ENCODE measurements at regions not wholly inside any gene's neighbourhood (a gene's known extent, or its start where the extent isn't known, plus 50 kb on each side); places are given as distances from the start of the nearest gene placed in this dataset.

DNA sequence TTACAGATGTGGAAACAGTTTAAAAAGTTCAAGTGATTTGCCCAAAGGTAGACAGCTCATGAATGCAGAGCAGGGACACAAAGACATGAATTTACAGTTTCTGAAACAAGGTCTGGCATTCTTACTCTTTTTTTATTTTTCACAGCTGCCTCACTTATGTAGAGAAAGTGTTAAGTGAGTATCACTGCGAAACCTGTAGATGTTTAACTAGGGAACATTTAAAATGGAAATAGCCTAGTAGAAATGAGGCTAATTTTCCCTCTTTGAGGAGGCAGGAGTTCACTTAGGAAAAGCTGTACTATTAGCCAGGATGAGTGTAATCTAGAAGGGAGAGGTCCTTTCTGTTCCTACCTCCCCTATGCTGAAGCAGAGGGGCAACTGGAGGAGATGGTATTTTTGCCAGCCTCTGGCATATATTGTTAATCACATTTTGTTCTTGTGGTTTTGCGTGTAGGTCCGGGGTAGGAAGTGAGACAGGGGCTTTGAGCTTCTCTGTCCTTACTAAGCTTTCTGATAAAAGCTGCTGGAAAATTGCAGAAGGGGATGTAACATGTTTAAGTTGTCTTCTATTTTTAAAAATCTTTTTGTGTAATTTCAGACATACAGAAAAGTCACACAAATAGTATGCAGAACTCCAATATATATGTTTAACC lies 492.8 kb upstream of the NR3C2 start:
- no peak overlapping the region for H3K27ac ChIP-seq (ENCODE audit: low read depth, low read length)

More for the DNA sequence above, 492.8 kb upstream of the NR3C2 start:
- Histone ChIP-seq H2BK5ac (ENCODE audit: low read depth, low read length) (no peak overlapping the region), H2AFZ (ENCODE audit: low read length) (no peak overlapping the region), H2BK20ac (ENCODE audit: low read length) (no peak overlapping the region), H3K27me3 (replicated peaks in 1 of 4; ENCODE audit: control insufficient read depth in 3 of 4, extremely low read depth in 1 of 4, insufficient read depth in 3 of 4, low read length in 3 of 4) (no peaks in the 10 kb centered on the region), H3K9me3 (ENCODE audit: insufficient read depth in 2 of 2, low read depth in 1 of 2, low read length in 1 of 2) (0 out of 4 replicates have a peak, but pooled peaks cover 0 to 4% of the 10 kb centered on the region in 2 experiments), H3K4me1 (replicated peaks in 1 of 4; ENCODE audit: control insufficient read depth in 3 of 4, insufficient read depth in 4 of 4, low read length in 3 of 4) (no peaks in the 10 kb centered on the region), H2BK15ac (ENCODE audit: low read length) (no peak overlapping the region), H3K4me2 (ENCODE audit: insufficient read depth in 1 of 2, low read depth in 2 of 2, low read length in 2 of 2) (no peak overlapping the region), H4K5ac (ENCODE audit: insufficient read length, low read depth, low read length) (no peak overlapping the region), H2AK5ac (ENCODE audit: low read depth, low read length) (no peak overlapping the region), H3K4me3 (ENCODE audit: extremely low read depth in 1 of 4, insufficient read depth in 2 of 4, low read depth in 3 of 4, low read length in 4 of 4) (no peak overlapping the region), H3K4ac (replicated peaks; ENCODE audit: insufficient read length, low read depth, low read length) (no peak overlapping the region), H4K20me1 (replicated peaks in 1 of 2; ENCODE audit: control insufficient read depth in 1 of 2, insufficient read depth in 2 of 2, low read length in 2 of 2) (no peaks in the 10 kb centered on the region), H4K91ac (replicated peaks; ENCODE audit: insufficient read length, low read length) (no peak overlapping the region), H3K18ac (ENCODE audit: extremely low read depth, low read length) (no peak overlapping the region), H2BK120ac (replicated peaks; ENCODE audit: low read depth, low read length) (no peak overlapping the region), H3K56ac (replicated peaks; ENCODE audit: insufficient read length, low read depth, low read length) (no peak overlapping the region), H3K23ac (ENCODE audit: insufficient read length) (no peak overlapping the region), H4K8ac (ENCODE audit: extremely low read depth, insufficient read depth, low read length) (no peak overlapping the region), H2BK12ac (ENCODE audit: low read depth, low read length) (no peak overlapping the region), H3K79me1 (ENCODE audit: low read depth, low read length) (no peaks in the 10 kb centered on the region), H3K9ac (replicated peaks in 1 of 4; ENCODE audit: extremely low read depth in 1 of 4, low read depth in 3 of 4, low read length in 3 of 4) (no peak overlapping the region), H3K36me3 (ENCODE audit: control insufficient read depth in 2 of 4, insufficient read depth in 4 of 4, low read length in 3 of 4) (no peaks in the 10 kb centered on the region), H3K14ac (ENCODE audit: insufficient read length) (no peak overlapping the region), H3K23me2 (ENCODE audit: low read depth, low read length) (no peaks in the 10 kb centered on the region), H3K79me2 (ENCODE audit: control insufficient read depth in 1 of 2, insufficient read depth in 2 of 2, low read length in 2 of 2) (no peaks in the 10 kb centered on the region)
- POLR2A ChIA-PET (ENCODE audit: partially characterized antibody), result no interaction called here
- DNase-seq (ENCODE audit: low read depth in 1 of 2, low spot score in 2 of 2), result no peak
- 67% methylated on average over 3 of the region's 3 CpGs; no CpG with 5 or more reads in 1 of the 2 experiments for WGBS, 2 experiments (ENCODE audit: extremely low coverage in 1 of 2, insufficient coverage in 1 of 2, insufficient read length in 1 of 2, insufficient replicate concordance in 2 of 2, low coverage in 1 of 2, low lambda C conversion rate in 2 of 2, missing lambda C conversion rate in 1 of 2)
- FAIRE-seq, result no peak
- TF ChIP-seq SIRT6 (IDR thresholded peaks at IDR 0.05; ENCODE audit: low read length) (no peak), ZNF274 (IDR thresholded peaks at IDR 0.05; ENCODE audit: borderline replicate concordance, extremely low read depth, low read length) (no peak), CTBP2 (IDR thresholded peaks at IDR 0.05; ENCODE audit: borderline replicate concordance, insufficient read depth, insufficient read length, low read length) (no peak), JUND (IDR thresholded peaks at IDR 0.05; ENCODE audit: low read length) (no peak), RBBP5 (IDR thresholded peaks at IDR 0.05; ENCODE audit: borderline replicate concordance, low read depth, low read length) (no peak), BACH1 (IDR thresholded peaks at IDR 0.05; ENCODE audit: low read length) (no peak)
- TF ChIP-seq, protein P1, sequence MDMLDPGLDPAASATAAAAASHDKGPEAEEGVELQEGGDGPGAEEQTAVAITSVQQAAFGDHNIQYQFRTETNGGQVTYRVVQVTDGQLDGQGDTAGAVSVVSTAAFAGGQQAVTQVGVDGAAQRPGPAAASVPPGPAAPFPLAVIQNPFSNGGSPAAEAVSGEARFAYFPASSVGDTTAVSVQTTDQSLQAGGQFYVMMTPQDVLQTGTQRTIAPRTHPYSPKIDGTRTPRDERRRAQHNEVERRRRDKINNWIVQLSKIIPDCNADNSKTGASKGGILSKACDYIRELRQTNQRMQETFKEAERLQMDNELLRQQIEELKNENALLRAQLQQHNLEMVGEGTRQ (IDR thresholded peaks at IDR 0.05; ENCODE audit: low read length), result no peak
- TF ChIP-seq, protein P2, sequence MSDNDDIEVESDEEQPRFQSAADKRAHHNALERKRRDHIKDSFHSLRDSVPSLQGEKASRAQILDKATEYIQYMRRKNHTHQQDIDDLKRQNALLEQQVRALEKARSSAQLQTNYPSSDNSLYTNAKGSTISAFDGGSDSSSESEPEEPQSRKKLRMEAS (IDR thresholded peaks at IDR 0.05), result no peak
- CTCF ChIA-PET (ENCODE audit: partially characterized antibody), result interaction anchor here (0.7 kb wide), 1 partner anchor 37 kb away, joined by 5 read pairs; no protein-coding TSS in a partner anchor

Data from H1 (cell line).